HEK293 (cell line): ENCODE measurements at regions not wholly inside any gene's neighbourhood (a gene's known extent, or its start where the extent isn't known, plus 50 kb on each side); places are given as distances from the start of the nearest gene placed in this dataset.
"Not testable (repeated sequence)": the region's sequence is repeated elsewhere in the genome, so short reads cannot be mapped to it uniquely, and the experiment has no call there.

Experiments used
- CTCF ChIA-PET: fragments of 350-600 bp; formaldehyde crosslinking; extraction: SDS; loops from one replicate; lab custom pipeline; 2021; ENCODE audit warnings: antibody characterized with exemption; lab: Yijun Ruan, JAX
- POLR2A ChIA-PET: fragments of 300-600 bp; formaldehyde crosslinking; extraction: SDS; loops from one replicate; lab custom pipeline; 2020; ENCODE audit warnings: antibody characterized with exemption, inconsistent platforms; lab: Yijun Ruan, JAX
- H3K27ac ChIP-seq: fragments of 200-500 bp; sonication (Bioruptor generic); 2 replicates; pipeline ENCODE4 v1.5.1; 2014; ENCODE audit warnings: low read depth, low read length, control low read depth, inconsistent platforms; ENCODE audit errors: extremely low read depth
- H3K36me3 ChIP-seq, 2 experiments: fragments of 200-500 bp in 1 of 2; sonication (Bioruptor generic) in 1 of 2; 1 replicate in 1 of 2; 2 replicates in 1 of 2; pipeline ENCODE4 v1.5.1; 2014 to 2017; ENCODE audit warnings: inconsistent platforms in 2 of 2, low read length in 2 of 2; ENCODE audit not compliant: control insufficient read depth in 2 of 2, insufficient read depth in 1 of 2
- H3K4me1 ChIP-seq: fragments of 200-500 bp; sonication (Bioruptor generic); 2 replicates; pipeline ENCODE4 v1.5.1; 2014; ENCODE audit warnings: mild to moderate bottlenecking, low read length, inconsistent platforms; ENCODE audit not compliant: control insufficient read depth, insufficient read depth
- H3K4me3 ChIP-seq: 2 replicates; pipeline ENCODE4 v1.5.1; 2011; ENCODE audit warnings: low read depth, mild to moderate bottlenecking, control low read depth, low read length, moderate library complexity
- H3K9me3 ChIP-seq: fragments of 200-500 bp; sonication (Bioruptor generic); 2 replicates; pipeline ENCODE4 v1.5.1; 2014; ENCODE audit warnings: low read depth, low read length, inconsistent platforms; ENCODE audit not compliant: control insufficient read depth, insufficient read depth
- BCL11B ChIP-seq: fragments of 450-650 bp; formaldehyde crosslinking; IDR thresholded peaks from 2 replicates; pipeline ENCODE4 v1.5.1; 2016; ENCODE audit warnings: low read depth, missing biosample characterization, missing genetic modification characterization
- EGR2 ChIP-seq: fragments of 450-650 bp; formaldehyde crosslinking; IDR thresholded peaks from 2 replicates; pipeline ENCODE4 v1.5.1; 2016; ENCODE audit warnings: low read depth, missing biosample characterization, missing genetic modification characterization
- HOXD13 ChIP-seq: sonication (generic); formaldehyde crosslinking; IDR thresholded peaks from 2 replicates; pipeline ENCODE4 v1.8.0; 2022; ENCODE audit warnings: missing genetic modification reagents, borderline replicate concordance
- MZF1 ChIP-seq: fragments of 450-650 bp; formaldehyde crosslinking; IDR thresholded peaks from 2 replicates; pipeline ENCODE4 v1.5.1; 2017; ENCODE audit warnings: missing biosample characterization, missing genetic modification characterization, borderline replicate concordance
- SCRT2 ChIP-seq: fragments of 450-650 bp; formaldehyde crosslinking; IDR thresholded peaks from 2 replicates; pipeline ENCODE4 v1.5.1; 2016; ENCODE audit warnings: missing biosample characterization, missing genetic modification characterization
- ZNF121 ChIP-seq: fragments of 450-650 bp; formaldehyde crosslinking; IDR thresholded peaks from 2 replicates; pipeline ENCODE4 v1.5.1; 2016; ENCODE audit warnings: missing biosample characterization, missing genetic modification characterization
- ZNF175 ChIP-seq: fragments of 450-650 bp; formaldehyde crosslinking; IDR thresholded peaks from 2 replicates; pipeline ENCODE4 v1.5.1; 2016; ENCODE audit warnings: missing biosample characterization, missing genetic modification characterization
- ZNF221 ChIP-seq: fragments of 450-650 bp; formaldehyde crosslinking; IDR thresholded peaks from 2 replicates; pipeline ENCODE4 v1.5.1; 2017; ENCODE audit warnings: missing biosample characterization, missing genetic modification characterization, borderline replicate concordance
- ZNF23 ChIP-seq: fragments of 450-650 bp; formaldehyde crosslinking; IDR thresholded peaks from 2 replicates; pipeline ENCODE4 v1.5.1; 2016; ENCODE audit warnings: missing biosample characterization, missing genetic modification characterization, borderline replicate concordance
- ZNF433 ChIP-seq: fragments of 450-650 bp; formaldehyde crosslinking; IDR thresholded peaks from 2 replicates; pipeline ENCODE4 v1.5.1; 2016; ENCODE audit warnings: missing biosample characterization, missing genetic modification characterization, low read depth
- ZNF48 ChIP-seq: fragments of 450-650 bp; formaldehyde crosslinking; IDR thresholded peaks from 2 replicates; pipeline ENCODE4 v1.5.1; 2016; ENCODE audit warnings: missing biosample characterization, missing genetic modification characterization
- ZNF747 ChIP-seq: fragments of 450-650 bp; formaldehyde crosslinking; IDR thresholded peaks from 2 replicates; pipeline ENCODE4 v1.5.1; 2016; ENCODE audit warnings: missing biosample characterization, missing genetic modification characterization
- ZNF792 ChIP-seq: fragments of 450-650 bp; formaldehyde crosslinking; IDR thresholded peaks from 2 replicates; pipeline ENCODE4 v1.5.1; 2016; ENCODE audit warnings: missing biosample characterization, missing genetic modification characterization
- TF ChIP-seq, protein P1 (sequence below): fragments of 450-650 bp; formaldehyde crosslinking; IDR thresholded peaks from 2 replicates; pipeline ENCODE4 v1.5.1; 2016; ENCODE audit warnings: missing biosample characterization, missing genetic modification characterization
- TF ChIP-seq, protein P2 (sequence below): fragments of 450-650 bp; formaldehyde crosslinking; IDR thresholded peaks from 2 replicates; pipeline ENCODE4 v1.5.1; 2016; ENCODE audit warnings: missing biosample characterization, missing genetic modification characterization
- TF ChIP-seq, protein P3 (sequence below): fragments of 450-650 bp; formaldehyde crosslinking; IDR thresholded peaks from 2 replicates; pipeline ENCODE4 v1.5.1; 2016; ENCODE audit warnings: missing biosample characterization, missing genetic modification characterization
- TF ChIP-seq, protein P4 (sequence below): fragments of 450-650 bp; formaldehyde crosslinking; optimal IDR thresholded peaks from 2 replicates; pipeline ENCODE3; 2016; ENCODE audit warnings: missing biosample characterization, mild to moderate bottlenecking, missing genetic modification characterization
- TF ChIP-seq, protein P5 (sequence below): fragments of 450-650 bp; formaldehyde crosslinking; IDR thresholded peaks from 2 replicates; pipeline ENCODE4 v1.5.1; 2016; ENCODE audit warnings: missing biosample characterization, missing genetic modification characterization, borderline replicate concordance

DNA sequence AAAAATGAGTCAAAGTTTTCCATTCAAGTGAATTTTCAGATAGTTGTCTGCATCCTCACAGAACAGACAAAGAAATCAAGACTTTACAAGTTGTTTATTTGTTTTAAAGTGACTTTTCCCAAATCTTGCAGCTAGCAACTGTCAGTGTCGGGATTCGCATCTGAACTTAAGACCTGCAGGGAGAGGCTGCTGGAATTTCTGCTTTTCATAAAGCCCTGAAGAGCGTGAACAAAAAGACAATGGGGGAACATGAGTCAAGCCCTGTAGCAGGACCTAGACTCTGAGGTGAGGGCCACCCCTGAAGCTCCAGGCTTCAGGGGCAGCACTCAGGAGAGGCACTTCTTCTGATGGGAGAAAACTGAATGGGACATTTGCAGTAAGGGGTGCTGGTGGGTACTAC lies 108.2 kb upstream of the CTAGE1 start:
- Histone ChIP-seq H3K27ac (no peak overlapping the region), H3K4me1 (no peaks in the 10 kb centered on the region), H3K9me3 (no peaks in the 10 kb centered on the region), H3K4me3 (no peak overlapping the region), H3K36me3 (no peaks in the 10 kb centered on the region)
- TF ChIP-seq ZNF747 (tag by site-specific recombination) (no peak), BCL11B (tag by site-specific recombination) (no peak), ZNF433 (tag by site-specific recombination) (no peak)
- TF ChIP-seq, protein P1, sequence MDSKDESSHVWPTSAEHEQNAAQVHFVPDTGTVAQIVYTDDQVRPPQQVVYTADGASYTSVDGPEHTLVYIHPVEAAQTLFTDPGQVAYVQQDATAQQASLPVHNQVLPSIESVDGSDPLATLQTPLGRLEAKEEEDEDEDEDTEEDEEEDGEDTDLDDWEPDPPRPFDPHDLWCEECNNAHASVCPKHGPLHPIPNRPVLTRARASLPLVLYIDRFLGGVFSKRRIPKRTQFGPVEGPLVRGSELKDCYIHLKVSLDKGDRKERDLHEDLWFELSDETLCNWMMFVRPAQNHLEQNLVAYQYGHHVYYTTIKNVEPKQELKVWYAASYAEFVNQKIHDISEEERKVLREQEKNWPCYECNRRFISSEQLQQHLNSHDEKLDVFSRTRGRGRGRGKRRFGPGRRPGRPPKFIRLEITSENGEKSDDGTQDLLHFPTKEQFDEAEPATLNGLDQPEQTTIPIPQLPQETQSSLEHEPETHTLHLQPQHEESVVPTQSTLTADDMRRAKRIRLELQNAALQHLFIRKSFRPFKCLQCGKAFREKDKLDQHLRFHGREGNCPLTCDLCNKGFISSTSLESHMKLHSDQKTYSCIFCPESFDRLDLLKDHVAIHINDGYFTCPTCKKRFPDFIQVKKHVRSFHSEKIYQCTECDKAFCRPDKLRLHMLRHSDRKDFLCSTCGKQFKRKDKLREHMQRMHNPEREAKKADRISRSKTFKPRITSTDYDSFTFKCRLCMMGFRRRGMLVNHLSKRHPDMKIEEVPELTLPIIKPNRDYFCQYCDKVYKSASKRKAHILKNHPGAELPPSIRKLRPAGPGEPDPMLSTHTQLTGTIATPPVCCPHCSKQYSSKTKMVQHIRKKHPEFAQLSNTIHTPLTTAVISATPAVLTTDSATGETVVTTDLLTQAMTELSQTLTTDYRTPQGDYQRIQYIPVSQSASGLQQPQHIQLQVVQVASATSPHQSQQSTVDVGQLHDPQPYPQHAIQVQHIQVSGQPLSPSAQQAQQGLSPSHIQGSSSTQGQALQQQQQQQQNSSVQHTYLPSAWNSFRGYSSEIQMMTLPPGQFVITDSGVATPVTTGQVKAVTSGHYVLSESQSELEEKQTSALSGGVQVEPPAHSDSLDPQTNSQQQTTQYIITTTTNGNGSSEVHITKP (tag by site-specific recombination): no peak
- POLR2A ChIA-PET: no interaction called here
- CTCF ChIA-PET: interaction anchor here (0.6 to 1.0 kb wide), 2 partner anchors 33 to 78 kb away, joined by 3 to 6 read pairs; no protein-coding TSS in a partner anchor

DNA sequence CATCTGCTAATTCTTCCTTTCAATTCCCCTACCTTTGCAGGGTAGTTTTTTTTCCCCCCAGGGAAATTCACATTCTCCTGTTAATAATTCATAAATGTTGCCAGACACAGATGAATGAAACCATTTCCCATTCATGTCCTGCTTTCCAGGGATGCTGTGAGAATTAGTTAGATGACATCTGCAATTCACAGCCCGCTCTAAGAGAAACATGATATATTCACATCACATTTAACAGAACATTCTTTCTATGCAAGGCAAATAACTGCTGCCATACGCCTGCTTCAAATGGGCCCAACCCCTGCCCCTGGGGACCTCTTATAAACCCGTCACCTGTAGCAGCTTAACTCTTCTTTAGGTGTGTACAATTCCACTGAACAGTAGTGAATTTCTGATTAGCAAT lies 110.6 kb upstream of the CTAGE1 start:
- no peaks in the 10 kb centered on the region for H3K36me3 ChIP-seq
- POLR2A ChIA-PET: no interaction called here
- H3K4me3 ChIP-seq: no peak overlapping the region
- no peaks in the 10 kb centered on the region for H3K4me1 ChIP-seq
- H3K9me3 ChIP-seq: no peaks in the 10 kb centered on the region
- no peak overlapping the region for H3K27ac ChIP-seq
- no peak for TF ChIP-seq MZF1
- TF ChIP-seq, all 188 proteins: peak for 0
- CTCF ChIA-PET: no interaction called here

DNA sequence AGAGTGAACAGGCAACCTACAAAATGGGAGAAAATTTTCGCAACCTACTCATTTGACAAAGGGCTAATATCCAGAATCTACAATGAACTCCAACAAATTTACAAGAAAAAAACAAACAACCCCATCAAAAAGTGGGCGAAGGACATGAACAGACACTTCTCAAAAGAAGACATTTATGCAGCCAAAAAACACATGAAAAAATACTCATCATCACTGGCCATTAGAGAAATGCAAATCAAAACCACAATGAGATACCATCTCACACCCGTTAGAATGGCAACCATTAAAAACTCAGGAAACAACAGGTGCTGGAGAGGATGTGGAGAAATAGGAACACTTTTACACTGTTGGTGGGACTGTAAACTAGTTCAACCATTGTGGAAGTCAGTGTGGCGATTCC lies 117.0 kb upstream of the CTAGE1 start:
- H3K4me3 ChIP-seq, H3K4me1 ChIP-seq: not testable (repeated sequence)
- TF ChIP-seq SCRT2 (tag by site-specific recombination): 0 out of 2 replicates have a peak, but pooled peaks have one; percentile 25
- TF ChIP-seq, all 188 proteins: peak for 1; not testable (repeated sequence) for 187
- CTCF ChIA-PET, H3K36me3 ChIP-seq, H3K9me3 ChIP-seq, H3K27ac ChIP-seq, POLR2A ChIA-PET: not testable (repeated sequence)

DNA sequence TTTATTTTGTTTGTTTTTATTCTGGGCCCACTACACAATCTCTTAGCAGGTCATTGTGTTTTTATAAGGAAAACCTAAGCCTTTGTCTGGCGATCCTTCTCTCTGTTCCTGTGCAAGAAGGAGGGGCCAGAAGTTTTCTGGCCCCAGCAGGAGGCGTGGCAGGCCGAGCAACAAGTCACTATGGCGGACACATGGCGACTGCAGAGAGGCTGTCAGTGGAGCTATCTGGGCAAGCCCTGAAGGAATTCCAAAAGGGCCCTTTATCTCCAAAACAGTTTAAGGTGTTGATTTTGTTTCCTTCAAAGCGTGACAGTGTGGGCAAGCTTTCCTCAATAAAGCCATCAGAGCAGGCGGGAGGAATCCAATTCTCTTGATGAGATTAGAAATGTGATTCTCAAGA lies 118.8 kb upstream of the CTAGE1 start:
- Histone ChIP-seq H3K36me3 (no peaks in the 10 kb centered on the region), H3K4me3 (no peak overlapping the region), H3K4me1 (no peaks in the 10 kb centered on the region), H3K9me3 (no peaks in the 10 kb centered on the region), H3K27ac (no peak overlapping the region)
- ChIA-PET CTCF (interaction anchor here (0.8 kb wide), 1 partner anchor 26 kb away, joined by 3 read pairs; no protein-coding TSS in a partner anchor), POLR2A (no interaction called here)
- TF ChIP-seq, protein P2, sequence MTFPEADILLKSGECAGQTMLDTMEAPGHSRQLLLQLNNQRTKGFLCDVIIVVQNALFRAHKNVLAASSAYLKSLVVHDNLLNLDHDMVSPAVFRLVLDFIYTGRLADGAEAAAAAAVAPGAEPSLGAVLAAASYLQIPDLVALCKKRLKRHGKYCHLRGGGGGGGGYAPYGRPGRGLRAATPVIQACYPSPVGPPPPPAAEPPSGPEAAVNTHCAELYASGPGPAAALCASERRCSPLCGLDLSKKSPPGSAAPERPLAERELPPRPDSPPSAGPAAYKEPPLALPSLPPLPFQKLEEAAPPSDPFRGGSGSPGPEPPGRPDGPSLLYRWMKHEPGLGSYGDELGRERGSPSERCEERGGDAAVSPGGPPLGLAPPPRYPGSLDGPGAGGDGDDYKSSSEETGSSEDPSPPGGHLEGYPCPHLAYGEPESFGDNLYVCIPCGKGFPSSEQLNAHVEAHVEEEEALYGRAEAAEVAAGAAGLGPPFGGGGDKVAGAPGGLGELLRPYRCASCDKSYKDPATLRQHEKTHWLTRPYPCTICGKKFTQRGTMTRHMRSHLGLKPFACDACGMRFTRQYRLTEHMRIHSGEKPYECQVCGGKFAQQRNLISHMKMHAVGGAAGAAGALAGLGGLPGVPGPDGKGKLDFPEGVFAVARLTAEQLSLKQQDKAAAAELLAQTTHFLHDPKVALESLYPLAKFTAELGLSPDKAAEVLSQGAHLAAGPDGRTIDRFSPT (tag by site-specific recombination): no peak
- TF ChIP-seq, protein P3, sequence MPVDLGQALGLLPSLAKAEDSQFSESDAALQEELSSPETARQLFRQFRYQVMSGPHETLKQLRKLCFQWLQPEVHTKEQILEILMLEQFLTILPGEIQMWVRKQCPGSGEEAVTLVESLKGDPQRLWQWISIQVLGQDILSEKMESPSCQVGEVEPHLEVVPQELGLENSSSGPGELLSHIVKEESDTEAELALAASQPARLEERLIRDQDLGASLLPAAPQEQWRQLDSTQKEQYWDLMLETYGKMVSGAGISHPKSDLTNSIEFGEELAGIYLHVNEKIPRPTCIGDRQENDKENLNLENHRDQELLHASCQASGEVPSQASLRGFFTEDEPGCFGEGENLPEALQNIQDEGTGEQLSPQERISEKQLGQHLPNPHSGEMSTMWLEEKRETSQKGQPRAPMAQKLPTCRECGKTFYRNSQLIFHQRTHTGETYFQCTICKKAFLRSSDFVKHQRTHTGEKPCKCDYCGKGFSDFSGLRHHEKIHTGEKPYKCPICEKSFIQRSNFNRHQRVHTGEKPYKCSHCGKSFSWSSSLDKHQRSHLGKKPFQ (tag by site-specific recombination): no peak
- no peak for TF ChIP-seq ZNF175
- no peak for TF ChIP-seq ZNF121
- TF ChIP-seq ZNF221 (tag by site-specific recombination): no peak
- TF ChIP-seq HOXD13 (CRISPR knock-in tag): no peak
- TF ChIP-seq ZNF48 (tag by site-specific recombination): no peak
- TF ChIP-seq ZNF792 (tag by site-specific recombination): no peak
- TF ChIP-seq, protein P4, sequence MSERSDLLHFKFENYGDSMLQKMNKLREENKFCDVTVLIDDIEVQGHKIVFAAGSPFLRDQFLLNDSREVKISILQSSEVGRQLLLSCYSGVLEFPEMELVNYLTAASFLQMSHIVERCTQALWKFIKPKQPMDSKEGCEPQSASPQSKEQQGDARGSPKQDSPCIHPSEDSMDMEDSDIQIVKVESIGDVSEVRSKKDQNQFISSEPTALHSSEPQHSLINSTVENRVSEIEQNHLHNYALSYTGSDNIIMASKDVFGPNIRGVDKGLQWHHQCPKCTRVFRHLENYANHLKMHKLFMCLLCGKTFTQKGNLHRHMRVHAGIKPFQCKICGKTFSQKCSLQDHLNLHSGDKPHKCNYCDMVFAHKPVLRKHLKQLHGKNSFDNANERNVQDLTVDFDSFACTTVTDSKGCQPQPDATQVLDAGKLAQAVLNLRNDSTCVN: no peak
- TF ChIP-seq ZNF23: no peak
- TF ChIP-seq, protein P5, sequence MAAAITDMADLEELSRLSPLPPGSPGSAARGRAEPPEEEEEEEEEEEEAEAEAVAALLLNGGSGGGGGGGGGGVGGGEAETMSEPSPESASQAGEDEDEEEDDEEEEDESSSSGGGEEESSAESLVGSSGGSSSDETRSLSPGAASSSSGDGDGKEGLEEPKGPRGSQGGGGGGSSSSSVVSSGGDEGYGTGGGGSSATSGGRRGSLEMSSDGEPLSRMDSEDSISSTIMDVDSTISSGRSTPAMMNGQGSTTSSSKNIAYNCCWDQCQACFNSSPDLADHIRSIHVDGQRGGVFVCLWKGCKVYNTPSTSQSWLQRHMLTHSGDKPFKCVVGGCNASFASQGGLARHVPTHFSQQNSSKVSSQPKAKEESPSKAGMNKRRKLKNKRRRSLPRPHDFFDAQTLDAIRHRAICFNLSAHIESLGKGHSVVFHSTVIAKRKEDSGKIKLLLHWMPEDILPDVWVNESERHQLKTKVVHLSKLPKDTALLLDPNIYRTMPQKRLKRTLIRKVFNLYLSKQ (tag by site-specific recombination): no peak
- no peak for TF ChIP-seq EGR2
